Tibial nerve (tissue), 4 donors: ENCODE measurements at regions not wholly inside any gene's neighbourhood (a gene's known extent, or its start where the extent isn't known, plus 50 kb on each side); places are given as distances from the start of the nearest gene placed in this dataset.

ENCODE experiments used
- DNase-seq, 2 donors: peaks; one replicate each; pipeline ENCODE4 v3.0.0-alpha.2; 2019; ENCODE audit warnings: low spot score in 2 of 2
- H3K27ac ChIP-seq, 4 donors: fragments of 200-600 bp; sonication (generic) in 3 of 4; one replicate each; pipeline ENCODE4 v1.5.1; 2017 to 2019; ENCODE audit warnings: mild to moderate bottlenecking in 1 of 4
- H3K27me3 ChIP-seq, 2 donors: fragments of 200-600 bp; sonication (generic) in 1 of 2; one replicate each; pipeline versions ENCODE4 v1.5.1 to v1.6.0; 2017 to 2019
- H3K36me3 ChIP-seq, 3 donors: fragments of 200-600 bp; sonication (generic); one replicate each; pipeline ENCODE4 v1.5.1; 2018 to 2019
- H3K4me1 ChIP-seq, 4 donors: fragments of 200-600 bp; sonication (generic) in 3 of 4; one replicate each; pipeline ENCODE4 v1.5.1; 2017 to 2019
- H3K4me3 ChIP-seq, 4 donors: fragments of 200-600 bp; sonication (generic) in 3 of 4; one replicate each; pipeline ENCODE4 v1.5.1; 2017 to 2019; ENCODE audit warnings: mild to moderate bottlenecking in 1 of 4, moderate library complexity in 1 of 4
- H3K9me3 ChIP-seq, 4 donors: fragments of 200-600 bp; sonication (generic) in 3 of 4; one replicate each; pipeline ENCODE4 v1.5.1; 2017 to 2019
- EP300 ChIP-seq, 2 donors: sonication (generic); formaldehyde crosslinking; IDR thresholded peaks; one replicate each; pipeline ENCODE4 v1.6.1; 2017; ENCODE audit warnings: antibody characterized with exemption in 2 of 2, mild to moderate bottlenecking in 1 of 2
- POLR2A ChIP-seq, 2 donors: fragments of 450-650 bp; IDR thresholded peaks; one replicate each; pipeline ENCODE4 v1.6.1; 2017; ENCODE audit warnings: antibody characterized with exemption in 2 of 2, mild to moderate bottlenecking in 2 of 2, moderate library complexity in 2 of 2
- WGBS, 2 donors: methylation state at CpG; one replicate each; pipeline ENCODE4 v1.1.5; 2018; 5-methylcytosine and 5-hydroxymethylcytosine counted together
- TF ChIP-seq, protein P1 (sequence below), 5 experiments: fragments of 200-600 bp in 3 of 5; fragments of 450-650 bp in 2 of 5; sonication (generic) in 3 of 5; IDR thresholded peaks; one replicate each; pipeline ENCODE4 v1.5.1; 2016 to 2019; ENCODE audit warnings: antibody characterized with exemption in 5 of 5, mild to moderate bottlenecking in 3 of 5, moderate library complexity in 2 of 5

DNA sequence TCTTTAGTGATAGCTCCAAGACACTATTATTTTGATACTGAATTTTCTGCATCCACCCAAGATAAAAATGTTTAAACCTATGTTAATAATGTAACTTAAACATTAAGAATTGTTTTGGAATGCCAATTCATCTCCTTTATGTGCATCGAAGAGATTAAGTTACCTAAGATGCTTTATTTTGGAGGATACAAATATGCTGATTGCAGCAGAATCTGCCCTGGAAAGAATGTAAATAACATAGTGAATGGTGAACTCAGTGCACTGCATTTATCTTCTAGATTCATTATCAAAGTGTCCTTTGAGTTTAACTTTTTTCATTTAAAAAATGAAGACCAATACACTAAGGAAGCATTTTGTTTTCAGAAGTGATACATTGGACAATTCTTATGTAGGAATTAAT is 757.2 kb downstream of the MRPL39 start:
- 63 to 73% methylated on average over 1 of the region's 1 CpG for WGBS, 2 donors
- Histone ChIP-seq H3K9me3 (no peaks in the 10 kb centered on the region), H3K4me1 (no peaks in the 10 kb centered on the region), H3K27ac (no peak overlapping the region), H3K27me3 (no peaks in the 10 kb centered on the region), H3K4me3 (no peak overlapping the region), H3K36me3 (no peaks in the 10 kb centered on the region)
- TF ChIP-seq, protein P1, sequence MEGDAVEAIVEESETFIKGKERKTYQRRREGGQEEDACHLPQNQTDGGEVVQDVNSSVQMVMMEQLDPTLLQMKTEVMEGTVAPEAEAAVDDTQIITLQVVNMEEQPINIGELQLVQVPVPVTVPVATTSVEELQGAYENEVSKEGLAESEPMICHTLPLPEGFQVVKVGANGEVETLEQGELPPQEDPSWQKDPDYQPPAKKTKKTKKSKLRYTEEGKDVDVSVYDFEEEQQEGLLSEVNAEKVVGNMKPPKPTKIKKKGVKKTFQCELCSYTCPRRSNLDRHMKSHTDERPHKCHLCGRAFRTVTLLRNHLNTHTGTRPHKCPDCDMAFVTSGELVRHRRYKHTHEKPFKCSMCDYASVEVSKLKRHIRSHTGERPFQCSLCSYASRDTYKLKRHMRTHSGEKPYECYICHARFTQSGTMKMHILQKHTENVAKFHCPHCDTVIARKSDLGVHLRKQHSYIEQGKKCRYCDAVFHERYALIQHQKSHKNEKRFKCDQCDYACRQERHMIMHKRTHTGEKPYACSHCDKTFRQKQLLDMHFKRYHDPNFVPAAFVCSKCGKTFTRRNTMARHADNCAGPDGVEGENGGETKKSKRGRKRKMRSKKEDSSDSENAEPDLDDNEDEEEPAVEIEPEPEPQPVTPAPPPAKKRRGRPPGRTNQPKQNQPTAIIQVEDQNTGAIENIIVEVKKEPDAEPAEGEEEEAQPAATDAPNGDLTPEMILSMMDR (IDR thresholded peaks at IDR 0.05) = no peak
- no peak for TF ChIP-seq EP300 (IDR thresholded peaks at IDR 0.05)
- no peak for TF ChIP-seq POLR2A (IDR thresholded peaks at IDR 0.05)
- no peak for DNase-seq

DNA sequence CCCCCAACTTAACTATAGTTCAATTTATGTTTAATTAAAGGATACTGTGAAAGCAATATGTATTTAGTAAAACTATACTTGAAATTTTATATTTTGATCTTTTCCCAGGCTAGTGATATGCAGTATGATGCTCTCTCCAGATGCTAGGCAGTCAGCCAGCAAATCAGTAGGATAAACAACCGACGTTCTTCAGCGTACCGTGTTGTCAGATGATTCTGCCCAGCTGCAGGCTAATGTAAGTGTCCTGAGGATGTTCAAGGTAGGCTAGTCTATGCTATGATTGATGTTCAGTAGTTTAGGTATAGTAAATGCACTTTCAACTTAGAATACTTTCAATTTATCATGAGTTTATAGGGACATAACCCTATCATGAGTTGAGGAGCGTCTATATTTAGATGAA is 762.6 kb downstream of the MRPL39 start:
- DNase-seq = no peak
- Histone ChIP-seq H3K36me3 (no peaks in the 10 kb centered on the region), H3K4me3 (no peak overlapping the region), H3K9me3 (peaks cover 0 to 5% (median 0%) of the 10 kb centered on the region in 4 donors), H3K27me3 (no peaks in the 10 kb centered on the region), H3K27ac (no peak overlapping the region), H3K4me1 (no peaks in the 10 kb centered on the region)
- WGBS, 2 donors = 48 to 68% methylated on average over 5 of the region's 5 CpGs
- TF ChIP-seq EP300 (IDR thresholded peaks at IDR 0.05) (no peak), POLR2A (IDR thresholded peaks at IDR 0.05) (no peak)
- TF ChIP-seq, protein P1 (IDR thresholded peaks at IDR 0.05) = no peak

DNA sequence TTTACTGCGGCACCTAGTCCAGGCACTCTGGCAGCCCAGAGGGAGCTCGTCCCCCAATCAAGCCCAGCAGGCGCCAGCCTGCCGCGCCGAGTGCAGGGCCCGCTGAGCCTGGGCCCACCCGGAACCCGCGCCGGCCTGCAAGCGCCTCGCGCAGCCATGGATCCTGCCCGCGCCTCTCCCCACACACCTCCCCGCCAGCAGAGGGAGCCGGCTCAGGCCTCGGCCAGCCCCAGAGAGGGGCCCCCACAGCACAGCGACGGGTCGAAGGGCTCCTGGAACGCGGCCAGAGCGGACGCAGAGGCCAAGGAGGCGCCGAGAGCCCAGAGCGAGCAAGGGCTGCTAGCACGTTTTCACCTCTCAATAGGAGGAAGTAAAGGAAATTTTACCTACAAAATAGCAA is 767.0 kb downstream of the MRPL39 start:
- 90 to 91% methylated on average over 29 of the region's 30 CpGs for WGBS, 2 donors
- DNase-seq = no peak

DNA sequence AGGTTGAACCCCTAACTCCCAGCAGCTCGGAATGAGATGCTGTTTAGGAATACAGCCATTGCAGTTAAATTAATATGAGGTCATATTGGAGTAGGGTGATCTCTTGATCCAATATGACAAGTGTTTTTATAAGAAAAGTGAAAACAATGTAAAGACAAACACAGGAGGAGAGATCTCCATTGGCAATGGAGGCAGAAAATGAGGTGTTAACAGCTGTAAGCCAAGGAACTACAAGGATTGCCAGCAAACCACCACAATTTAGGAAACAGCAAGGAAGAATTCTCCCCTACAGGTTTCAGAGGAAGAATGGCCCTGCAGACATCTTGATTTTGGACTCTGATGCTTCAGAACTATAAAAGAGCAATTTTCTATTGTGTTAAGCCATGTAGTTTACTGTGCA is 774.3 kb downstream of the MRPL39 start:
- Histone ChIP-seq H3K27ac (no peak overlapping the region), H3K4me1 (peaks cover 0 to 8% (median 0%) of the 10 kb centered on the region in 4 donors), H3K36me3 (no peaks in the 10 kb centered on the region), H3K4me3 (no peak overlapping the region), H3K9me3 (no peaks in the 10 kb centered on the region), H3K27me3 (no peaks in the 10 kb centered on the region)
- DNase-seq = no peak
- TF ChIP-seq EP300 (IDR thresholded peaks at IDR 0.05) (no peak), POLR2A (IDR thresholded peaks at IDR 0.05) (no peak)
- TF ChIP-seq, protein P1 (IDR thresholded peaks at IDR 0.05) = no peak
- WGBS, 2 donors = 57 to 65% methylated on average over 1 of the region's 1 CpG

More for the DNA sequence above, 767.0 kb downstream of the MRPL39 start:
- no peak for TF ChIP-seq POLR2A (IDR thresholded peaks at IDR 0.05)
- TF ChIP-seq, protein P1 (IDR thresholded peaks at IDR 0.05) = no peak
- Histone ChIP-seq H3K4me1 (no peaks in the 10 kb centered on the region), H3K27me3 (no peaks in the 10 kb centered on the region), H3K36me3 (no peaks in the 10 kb centered on the region), H3K4me3 (no peak overlapping the region), H3K27ac (no peak overlapping the region), H3K9me3 (peaks cover 0 to 5% (median 0%) of the 10 kb centered on the region in 4 donors)

DNA sequence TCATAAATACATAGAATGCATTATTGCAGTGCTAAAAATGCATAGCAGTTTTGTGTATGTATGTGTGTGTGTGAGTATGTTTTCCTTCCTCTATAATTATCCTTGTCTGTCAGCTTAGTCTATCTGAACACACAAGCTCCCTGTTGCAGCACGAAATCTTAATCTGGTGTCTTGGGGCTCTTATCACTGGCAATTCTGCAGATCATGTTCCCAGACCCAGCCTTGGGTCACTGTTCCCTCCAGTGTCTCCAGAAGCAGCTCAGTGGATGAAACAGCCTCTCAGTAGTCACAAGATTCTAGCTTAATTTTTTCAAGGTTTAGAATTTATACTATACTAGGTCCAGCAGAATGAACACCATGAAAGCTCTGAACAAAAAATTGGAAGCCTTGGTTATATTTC is 777.9 kb downstream of the MRPL39 start:
- Histone ChIP-seq H3K9me3 (no peaks in the 10 kb centered on the region), H3K4me1 (peaks cover 0 to 8% (median 0%) of the 10 kb centered on the region in 4 donors), H3K27ac (no peak overlapping the region), H3K27me3 (no peaks in the 10 kb centered on the region), H3K36me3 (no peaks in the 10 kb centered on the region), H3K4me3 (no peak overlapping the region)
- TF ChIP-seq POLR2A (IDR thresholded peaks at IDR 0.05) (no peak), EP300 (IDR thresholded peaks at IDR 0.05) (no peak)
- TF ChIP-seq, protein P1 (IDR thresholded peaks at IDR 0.05) = no peak
- no peak for DNase-seq
- 38 to 46% methylated on average over 1 of the region's 1 CpG for WGBS, 2 donors
